GM18520 (cell line): ENCODE measurements at regions not wholly inside any gene's neighbourhood (a gene's known extent, or its start where the extent isn't known, plus 50 kb on each side); places are given as distances from the start of the nearest gene placed in this dataset.
"Not testable (repeated sequence)": the region's sequence is repeated elsewhere in the genome, so short reads cannot be mapped to it uniquely, and the experiment has no call there.

Source experiments
- ATAC-seq: cut with Tn5 transposase; IDR thresholded peaks from one replicate; pipeline ENCODE4 v1.9.1; 2021; ENCODE audit not compliant: unreplicated experiment

DNA sequence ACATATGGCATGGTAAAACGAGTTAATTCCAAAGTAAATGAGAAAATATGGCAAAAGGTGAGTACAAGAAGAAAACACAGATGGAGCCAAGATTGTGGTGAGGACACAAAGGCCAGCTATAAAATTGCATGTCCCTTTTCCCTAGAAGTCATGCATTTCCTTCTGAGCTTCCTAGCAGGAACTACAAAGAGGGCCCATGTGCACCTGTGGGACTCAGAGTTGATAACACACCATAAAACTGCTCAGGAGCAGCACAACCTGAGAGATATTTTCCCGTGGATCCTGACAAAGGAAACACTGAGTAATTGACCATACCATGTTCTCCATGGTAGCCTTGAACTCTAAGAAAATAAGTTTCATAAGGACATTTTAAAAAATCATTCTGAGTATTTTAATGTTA lies 228.3 kb downstream of the DLEU7 start:
- ATAC-seq: no peak

DNA sequence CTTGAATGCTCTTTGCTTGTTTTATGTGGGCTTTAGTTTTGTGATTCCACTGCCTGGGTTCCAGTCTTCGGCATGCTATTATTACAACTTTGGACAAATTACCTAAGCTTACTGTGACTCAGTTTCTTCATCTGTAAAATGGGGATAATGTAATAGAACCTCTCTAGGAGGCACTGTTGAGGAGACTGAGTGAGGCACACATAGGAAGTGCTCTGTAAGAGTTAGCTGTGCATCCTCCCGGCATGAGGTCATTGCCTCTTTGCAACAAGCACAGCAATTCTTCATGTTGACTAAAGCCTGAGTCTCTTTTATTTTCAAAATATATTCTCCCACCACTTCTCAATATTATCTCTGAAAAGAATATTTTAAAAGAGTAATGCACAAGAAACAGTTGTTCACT lies 227.4 kb downstream of the DLEU7 start:
- no peak for ATAC-seq

DNA sequence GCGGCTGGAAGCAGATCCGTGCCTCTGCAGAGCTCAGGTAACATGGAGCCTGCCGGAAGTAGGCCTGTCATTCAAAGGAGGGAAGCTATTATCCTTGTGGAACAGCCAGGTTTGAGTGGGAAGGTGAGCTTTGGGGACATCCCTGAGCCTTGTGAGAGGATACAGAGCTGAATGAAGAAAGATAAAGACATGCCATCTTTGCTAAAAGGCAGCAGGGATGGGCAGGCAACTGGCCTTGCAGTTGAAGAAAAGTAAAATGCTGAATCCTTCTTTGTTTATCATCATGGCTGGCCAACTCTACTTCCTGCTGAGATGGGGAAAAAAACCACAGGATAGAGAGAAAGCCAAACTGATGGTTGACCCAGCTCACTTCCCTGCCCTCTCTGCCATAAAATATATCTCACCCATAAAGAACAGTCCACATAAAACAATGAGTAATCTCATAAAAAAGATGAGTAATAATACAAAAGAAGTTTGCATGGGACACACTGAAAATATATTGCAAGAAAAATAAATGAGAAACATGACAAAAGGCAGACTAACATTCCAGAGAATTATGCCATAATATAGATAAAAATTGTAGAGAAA lies 226.3 kb downstream of the DLEU7 start:
- ATAC-seq: no peak

DNA sequence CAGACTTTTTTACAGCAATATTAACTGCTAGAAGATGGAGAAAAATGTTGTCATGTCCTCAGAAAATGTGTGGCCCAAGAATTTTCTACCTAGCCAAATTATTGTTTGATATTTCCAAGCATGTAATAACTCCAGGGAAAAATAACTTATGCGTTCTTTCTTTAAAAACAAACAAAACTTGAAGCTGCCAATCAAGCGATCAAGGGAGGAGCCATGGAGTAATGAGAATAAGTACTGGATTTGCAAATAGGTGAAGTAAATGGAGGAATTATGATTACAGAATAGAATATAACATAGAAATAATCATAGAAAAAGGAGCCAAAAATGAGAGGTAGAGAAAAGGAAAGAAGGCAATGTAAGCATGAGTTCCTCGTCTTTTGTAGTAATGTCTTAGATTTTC lies 225.3 kb downstream of the DLEU7 start:
- ATAC-seq: no peak

DNA sequence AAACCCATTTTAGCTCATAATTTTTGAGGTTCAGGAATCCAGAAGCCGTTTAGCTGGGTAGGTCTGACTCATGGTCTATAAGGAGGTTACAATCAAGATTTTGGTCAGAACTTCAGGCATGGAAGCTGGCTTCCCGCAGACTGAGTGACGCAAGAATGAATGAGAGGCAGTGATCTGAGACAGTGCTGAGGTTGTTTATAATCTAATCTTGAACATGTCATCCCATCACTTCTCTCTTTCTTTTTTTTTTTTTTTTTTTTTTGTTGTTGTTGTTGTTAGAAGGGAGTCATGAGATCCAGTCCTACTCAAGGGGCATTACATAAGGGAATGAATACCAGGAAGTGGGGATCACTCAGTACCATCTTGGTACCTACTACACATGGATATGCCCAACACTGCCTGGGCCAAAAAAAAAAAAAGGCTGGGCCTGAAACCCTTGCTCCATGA lies 217.4 kb downstream of the DLEU7 start:
- ATAC-seq: no peak

DNA sequence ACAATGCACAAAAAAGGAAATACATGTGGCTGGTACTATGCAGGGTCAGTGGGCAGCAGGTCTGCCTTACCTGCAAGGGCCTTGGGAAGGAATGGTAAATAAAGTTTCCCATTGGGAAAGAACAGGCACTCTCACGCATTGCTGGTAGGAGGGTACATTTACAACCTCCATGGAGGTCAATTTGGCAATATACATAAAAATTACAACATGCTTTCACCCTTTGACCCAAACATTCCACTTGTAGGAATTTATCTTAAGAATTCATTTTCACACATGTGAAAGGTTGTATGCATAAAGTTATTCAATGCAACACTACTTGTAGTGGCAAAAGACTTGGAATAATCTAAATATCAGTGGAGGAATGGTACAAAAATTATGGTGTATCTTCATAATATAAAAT lies 216.4 kb downstream of the DLEU7 start:
- no peak for ATAC-seq

DNA sequence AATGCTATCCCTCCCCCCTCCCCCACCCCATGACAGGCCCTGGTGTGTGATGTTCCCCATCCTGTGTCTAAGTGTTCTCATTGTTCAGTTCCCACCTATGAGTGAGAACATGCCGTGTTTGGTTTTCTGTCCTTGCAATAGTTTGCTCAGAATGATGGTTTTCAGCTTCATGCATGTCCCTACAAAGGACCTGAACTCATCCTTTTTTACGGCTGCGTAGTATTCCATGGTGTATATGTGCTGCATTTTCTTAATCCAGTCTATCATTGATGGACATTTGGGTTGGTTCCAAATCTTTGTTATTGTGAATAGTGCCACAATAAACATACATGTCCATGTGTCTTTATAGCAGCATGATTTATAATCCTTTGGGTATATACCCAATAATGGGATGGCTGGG lies 215.0 kb downstream of the DLEU7 start:
- not testable (repeated sequence) for ATAC-seq

DNA sequence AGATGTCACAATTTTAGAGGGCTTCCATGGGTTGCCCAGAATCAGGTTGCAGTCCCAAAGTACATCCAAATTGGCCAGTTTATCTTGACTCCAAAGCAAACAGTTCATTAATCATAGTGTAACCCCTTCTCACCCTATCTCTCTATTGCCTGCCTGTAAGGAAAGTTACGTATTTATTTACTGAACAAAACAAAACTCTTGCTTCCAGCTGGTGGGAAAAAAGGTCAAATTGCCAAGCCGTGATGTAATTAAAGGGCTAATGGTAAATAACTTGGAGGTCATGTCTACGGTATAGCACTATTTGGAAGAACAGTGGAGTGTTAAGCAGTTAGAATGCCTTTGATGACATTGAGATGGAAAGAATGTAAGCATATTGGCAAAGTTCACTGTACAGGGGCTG lies 214.0 kb downstream of the DLEU7 start:
- ATAC-seq: no peak

DNA sequence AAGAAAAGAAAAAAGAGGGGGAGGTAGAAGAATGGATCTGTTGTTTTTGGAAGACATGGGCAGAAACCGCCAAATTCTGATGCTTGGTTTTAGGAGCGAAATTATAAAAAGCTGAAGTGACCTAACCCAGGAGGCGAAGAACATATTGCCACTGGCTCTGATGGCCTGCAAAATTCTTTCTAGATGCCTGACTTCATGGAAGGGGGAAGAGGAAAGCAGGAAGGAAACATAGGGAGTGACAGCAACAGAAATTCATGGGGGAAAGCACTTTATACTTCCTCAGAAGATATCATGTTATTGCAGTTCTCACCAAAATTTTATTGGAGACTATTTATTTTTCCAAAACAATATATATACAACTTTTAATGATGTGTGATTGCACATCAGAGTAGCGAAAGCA lies 213.5 kb downstream of the DLEU7 start:
- ATAC-seq: no peak

DNA sequence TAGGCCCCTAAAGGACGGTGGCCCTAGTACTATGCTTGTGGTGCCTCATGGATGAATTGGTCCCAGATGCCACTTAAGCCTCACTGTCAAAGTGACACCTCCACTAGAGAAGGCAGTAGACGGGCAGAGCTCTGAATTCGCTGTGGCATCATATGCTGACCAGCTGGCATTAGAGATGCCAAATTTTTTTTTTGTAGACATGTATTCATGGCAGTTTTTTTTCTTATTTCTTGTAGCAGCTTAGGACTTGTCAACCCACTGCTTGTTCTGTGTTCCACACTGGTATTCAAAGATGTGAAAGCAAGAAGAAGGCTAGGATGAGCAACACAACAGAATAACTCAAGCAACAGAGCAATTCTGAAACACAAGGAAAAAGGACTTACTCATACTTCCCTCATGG lies 212.5 kb downstream of the DLEU7 start:
- ATAC-seq: no peak

DNA sequence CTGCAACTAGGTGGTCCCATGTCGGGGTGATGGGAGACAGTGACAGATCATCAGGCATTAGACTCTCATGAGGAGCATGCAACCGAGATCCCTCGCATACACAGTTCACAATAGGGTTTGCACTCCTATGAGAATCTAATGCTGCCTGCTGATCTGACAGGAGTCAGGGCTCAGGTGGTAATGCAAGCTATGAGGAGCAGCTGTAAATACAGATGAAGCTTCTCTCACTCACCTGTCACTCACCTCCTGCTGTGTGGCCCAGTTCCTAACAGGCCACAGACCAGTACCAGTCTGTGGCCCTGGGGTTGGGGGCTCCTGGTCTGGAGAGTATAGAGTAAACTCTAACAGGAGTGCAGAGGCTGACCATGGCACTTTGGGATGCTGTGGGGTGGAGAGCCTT lies 209.2 kb downstream of the DLEU7 start:
- ATAC-seq: no peak

DNA sequence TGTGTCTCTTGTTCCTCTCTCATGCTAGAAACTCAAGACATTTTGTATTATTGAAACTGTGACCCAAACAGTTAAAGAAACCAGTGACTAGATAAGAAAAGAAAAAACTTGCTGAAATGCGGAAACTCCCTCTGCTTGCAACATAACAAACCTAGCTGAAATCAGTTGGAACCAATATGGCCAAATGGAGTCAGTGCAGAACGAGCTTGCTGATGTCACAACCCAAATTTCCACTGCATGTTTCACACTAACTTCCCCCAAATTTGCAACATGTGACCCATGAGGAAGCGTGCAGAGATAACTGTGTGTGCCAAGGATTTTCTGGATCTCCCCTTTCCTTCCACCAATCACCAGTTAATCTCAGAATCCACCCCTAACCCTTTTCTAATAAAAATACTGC lies 208.0 kb downstream of the DLEU7 start:
- ATAC-seq: peak; percentile 29

DNA sequence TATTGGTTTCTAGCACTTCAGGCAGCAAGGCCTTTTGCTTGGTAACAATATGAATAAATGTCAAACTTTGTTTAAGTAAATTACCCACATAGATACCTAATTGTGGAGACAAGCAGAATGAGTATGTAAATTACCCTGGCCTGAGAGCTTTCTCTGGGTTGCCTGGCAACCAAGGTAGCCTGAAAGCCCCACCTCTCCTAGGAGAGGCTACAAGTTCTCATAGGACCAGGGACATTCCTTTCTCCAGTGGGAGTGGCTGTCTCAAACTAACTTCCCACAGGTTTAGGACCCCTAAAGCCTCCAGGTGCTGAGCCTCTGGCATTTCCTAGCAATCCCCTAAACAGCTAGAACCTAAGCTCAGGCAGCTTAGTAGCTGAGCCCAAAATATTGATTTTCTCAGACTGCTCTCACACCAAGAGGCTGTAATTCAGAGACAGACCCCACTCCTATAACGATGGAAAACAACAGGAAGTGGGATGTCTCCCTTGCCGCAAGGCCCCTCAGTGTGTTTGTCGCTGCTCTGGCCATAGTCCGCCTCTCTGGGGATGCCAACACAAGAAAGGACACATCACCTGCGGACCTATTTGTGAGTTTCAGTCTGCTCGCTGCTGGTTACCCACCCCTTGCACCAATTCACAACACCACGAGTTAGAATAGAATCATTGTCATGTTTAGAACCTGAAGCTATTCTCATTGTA lies 207.3 kb downstream of the DLEU7 start:
- peak; percentile 81 for ATAC-seq

DNA sequence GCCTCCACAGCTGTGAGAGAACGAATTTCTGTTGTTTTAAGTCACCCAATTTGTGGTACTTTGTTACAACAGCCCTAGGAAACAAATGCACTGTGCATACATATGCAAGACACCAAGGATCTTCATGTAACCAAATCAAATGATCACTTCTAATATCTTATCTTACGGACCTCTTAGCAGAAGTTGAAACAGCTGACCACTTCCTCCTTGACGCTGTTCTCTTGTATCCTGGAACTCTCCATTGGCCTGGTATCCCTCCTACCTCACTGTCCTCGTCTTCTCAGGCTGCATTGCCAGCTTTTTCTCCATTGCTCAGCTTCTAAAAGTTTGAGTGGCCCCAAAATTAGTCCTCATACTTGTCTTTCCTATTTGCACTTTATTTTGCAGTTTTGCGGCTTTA lies 200.4 kb downstream of the DLEU7 start:
- ATAC-seq: no peak

DNA sequence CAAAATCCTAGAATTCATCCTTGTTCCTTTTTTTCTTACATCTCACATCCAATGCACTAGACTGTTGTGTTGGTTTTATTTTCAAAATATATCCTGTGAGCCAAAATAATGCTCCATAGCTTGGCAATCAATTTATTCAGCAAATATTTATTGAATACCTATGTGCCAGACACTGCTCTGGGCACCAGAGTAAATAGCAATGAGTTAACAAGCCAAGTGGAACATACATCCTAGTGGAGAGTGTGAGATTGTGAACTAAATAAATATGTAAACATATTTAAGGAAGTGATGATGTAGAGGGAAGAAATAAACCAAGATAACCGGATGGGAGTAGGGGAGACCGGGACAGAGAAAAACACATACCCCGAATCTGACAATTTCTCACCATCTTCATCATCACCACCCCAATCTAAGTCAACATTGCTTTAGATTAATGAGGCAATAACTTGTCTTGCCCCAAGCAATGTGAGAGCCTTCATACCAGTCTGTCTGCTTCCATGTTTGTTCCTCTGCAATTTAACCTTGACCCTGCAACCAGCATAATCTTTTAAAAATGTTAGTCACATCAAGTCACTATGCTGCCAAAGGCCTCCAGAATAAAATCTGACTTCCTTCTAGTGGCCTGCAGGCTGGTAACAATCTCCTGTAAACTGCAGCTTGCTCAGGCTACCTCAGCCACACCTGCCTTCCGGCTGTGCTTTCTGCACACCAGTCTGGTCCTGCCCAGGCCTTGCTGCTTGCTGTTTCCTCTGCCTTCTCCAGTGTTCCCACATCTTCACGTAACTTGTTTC lies 199.2 kb downstream of the DLEU7 start:
- ATAC-seq: no peak

DNA sequence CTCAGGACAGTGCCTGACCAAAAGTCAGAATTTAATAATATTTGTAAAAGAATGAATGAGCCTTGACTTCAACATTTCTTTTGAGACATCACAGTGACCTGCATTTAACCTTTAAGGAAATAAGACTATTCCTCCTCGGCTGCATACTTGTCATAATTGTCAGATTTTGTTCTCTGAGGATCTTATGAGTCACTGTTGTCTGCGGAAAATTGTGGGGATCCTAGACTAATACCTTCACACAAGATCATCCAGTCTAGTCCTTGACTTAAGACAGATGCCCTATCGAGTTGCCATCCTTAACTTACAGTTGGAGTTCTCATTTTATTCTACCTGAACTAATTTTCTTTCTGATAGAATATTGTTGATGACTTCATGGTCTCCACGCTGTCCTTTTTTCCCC lies 198.4 kb downstream of the DLEU7 start:
- ATAC-seq: no peak

DNA sequence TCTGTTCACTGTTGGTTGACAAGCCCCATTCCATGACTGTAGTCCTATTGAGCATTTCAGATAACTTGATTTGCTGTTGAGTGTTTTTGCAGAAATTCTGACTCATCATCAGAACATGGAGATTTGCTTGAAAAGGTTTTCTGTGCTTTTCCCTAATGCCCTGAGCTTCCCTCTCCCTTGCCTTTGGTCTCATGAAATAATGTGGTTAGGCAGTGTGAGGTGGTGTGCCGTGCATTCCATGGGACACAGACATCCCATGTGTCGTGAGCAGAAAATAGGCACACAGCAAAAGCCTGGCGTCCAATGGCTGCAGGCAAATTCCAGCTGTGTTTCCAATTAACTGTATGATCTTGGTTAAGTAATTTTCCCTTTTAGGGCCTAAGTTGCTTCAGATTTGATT lies 197.4 kb downstream of the DLEU7 start:
- ATAC-seq: no peak

DNA sequence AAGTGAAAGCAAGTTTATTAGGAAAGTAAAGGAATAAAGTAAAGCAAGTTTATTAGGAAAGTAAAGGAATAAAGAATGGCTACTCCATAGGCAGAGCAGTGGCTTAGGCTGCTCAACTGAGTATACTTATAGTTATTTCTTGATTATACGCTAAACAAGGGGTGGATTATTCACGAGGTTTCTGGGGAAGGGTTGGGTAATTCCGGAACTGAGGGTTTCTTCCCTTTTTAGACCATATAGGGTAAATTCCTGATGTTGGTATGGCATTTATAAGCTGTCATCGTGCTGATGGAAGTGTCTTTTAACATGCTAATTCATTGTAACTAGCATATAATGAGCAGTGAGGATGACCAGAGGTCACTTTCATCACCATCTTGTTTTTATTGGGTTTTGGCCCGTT lies 194.3 kb downstream of the DLEU7 start:
- ATAC-seq: no peak

DNA sequence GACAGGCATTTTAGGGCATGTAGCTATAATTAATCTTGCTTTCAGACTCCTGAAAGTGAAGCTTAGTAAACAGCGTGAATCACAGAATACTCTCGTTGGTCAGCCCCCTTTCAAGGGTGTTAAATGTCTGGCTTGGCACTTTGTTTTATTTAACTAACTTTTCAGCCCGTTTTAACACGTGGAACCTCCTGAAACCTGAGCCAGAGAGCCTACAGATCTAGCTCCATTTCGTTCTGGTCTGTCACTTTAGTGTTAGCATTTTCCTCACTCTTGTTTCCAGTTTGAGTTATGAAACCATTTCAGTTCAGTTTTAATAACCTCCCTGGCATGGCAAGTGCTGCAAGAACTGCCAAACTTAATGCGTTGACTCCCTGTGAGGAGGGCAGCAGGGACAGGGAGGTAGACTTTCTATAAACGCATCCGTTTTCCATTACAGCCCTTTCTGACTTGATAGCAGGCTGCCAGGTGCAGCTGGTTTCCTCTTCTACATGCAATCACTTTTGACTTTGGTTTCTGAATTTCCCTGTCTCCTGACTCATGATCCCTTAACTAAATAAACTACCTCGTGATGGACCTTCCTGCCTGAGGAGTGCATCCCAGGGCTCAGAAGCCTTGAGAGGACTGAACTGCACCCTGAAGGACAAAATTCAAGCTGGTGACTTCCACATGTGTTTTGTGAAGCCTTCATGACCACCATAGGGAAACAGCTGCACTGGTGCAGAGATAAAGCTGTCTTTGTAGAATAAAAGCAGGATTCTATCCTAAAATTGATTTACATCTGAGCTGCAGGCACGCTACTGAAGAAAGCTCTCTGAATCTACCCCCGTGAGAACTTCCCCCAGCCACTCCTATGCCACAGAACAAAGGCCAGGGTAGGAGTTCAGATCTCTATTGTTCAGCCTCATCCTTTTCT lies 192.6 kb downstream of the DLEU7 start:
- peak; percentile 55 for ATAC-seq

DNA sequence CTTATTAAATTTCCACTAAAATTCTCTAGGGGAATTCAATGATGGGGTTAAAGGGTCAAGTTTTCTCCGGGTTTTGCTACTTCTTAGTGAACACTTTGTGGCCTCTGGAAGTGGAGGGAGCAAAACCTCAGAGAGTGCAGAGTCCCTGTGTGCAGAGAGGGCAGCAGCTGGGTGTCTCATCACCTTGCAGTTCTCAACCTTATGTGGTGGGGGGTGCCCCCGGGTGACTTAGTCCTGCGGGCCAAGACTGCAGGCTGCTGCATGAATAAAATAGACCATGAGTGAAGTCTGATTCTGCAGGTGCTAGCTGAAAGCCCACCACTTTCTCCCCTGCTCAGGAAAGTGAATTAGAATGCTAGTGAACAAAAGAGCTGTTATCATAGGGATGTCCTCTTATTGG lies 191.6 kb downstream of the DLEU7 start:
- no peak for ATAC-seq

DNA sequence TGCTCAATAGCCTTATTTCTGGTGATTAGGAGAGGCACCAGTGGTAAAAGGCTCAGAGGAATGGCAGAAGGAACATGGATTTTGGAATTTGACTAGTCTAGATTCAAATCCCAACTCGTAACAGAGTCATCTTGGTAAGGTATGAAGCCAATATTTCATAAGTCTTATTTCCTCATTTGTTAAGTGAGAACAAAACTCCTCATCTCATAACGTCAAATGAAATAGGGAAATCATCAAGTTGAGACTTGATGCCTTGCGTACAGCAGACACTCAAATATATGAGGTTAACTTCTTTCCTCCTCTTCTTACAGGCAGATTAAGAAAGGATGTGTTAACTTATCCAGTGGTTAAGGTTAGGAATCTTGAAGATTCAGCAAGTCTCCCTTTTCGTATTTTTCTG lies 189.2 kb downstream of the DLEU7 start:
- ATAC-seq: no peak
